Myocyte (in vitro differentiated cells): ENCODE measurements at regions not wholly inside any gene's neighbourhood (a gene's known extent, or its start where the extent isn't known, plus 50 kb on each side); places are given as distances from the start of the nearest gene placed in this dataset.
A peak's percentile ranks its signal among the peaks of the same experiment; 100 is the strongest.

Experiments
- DNase-seq: peaks from one replicate; pipeline ENCODE4 v3.0.0-alpha.2; 2012; ENCODE audit warnings: low read depth

GRCh38 chr7:114755856-114756255 is 166.0 kb upstream of the MDFIC start:
- no peak for DNase-seq

- no peak for DNase-seq
Measured at GRCh38 chr7:114758661-114759227, 163.2 kb upstream of the MDFIC start.

- DNase-seq, result no peak
Measured at GRCh38 chr7:114759347-114760062, 162.4 kb upstream of the MDFIC start.

- no peak for DNase-seq
Measured at GRCh38 chr7:114760477-114760876, 161.4 kb upstream of the MDFIC start.

- no peak for DNase-seq
Measured at GRCh38 chr7:114761973-114762372, 159.9 kb upstream of the MDFIC start.

- no peak for DNase-seq
Measured at GRCh38 chr7:114765331-114766040, 156.4 kb upstream of the MDFIC start.

GRCh38 chr7:114766041-114766356 is 155.9 kb upstream of the MDFIC start:
- no peak for DNase-seq

GRCh38 chr7:114777288-114777687 is 144.6 kb upstream of the MDFIC start:
- no peak for DNase-seq

- DNase-seq, result no peak
Measured at GRCh38 chr7:114783508-114783907, 138.4 kb upstream of the MDFIC start.

GRCh38 chr7:114784177-114784576 is 137.7 kb upstream of the MDFIC start:
- DNase-seq, result no peak

GRCh38 chr7:114784746-114785145 is 137.1 kb upstream of the MDFIC start:
- DNase-seq, result no peak

GRCh38 chr7:114785496-114785895 is 136.4 kb upstream of the MDFIC start:
- DNase-seq, result no peak

- DNase-seq, result no peak
Measured at GRCh38 chr7:114786455-114786854, 135.4 kb upstream of the MDFIC start.

- DNase-seq, result peak; percentile 9
Measured at GRCh38 chr7:114787556-114787955, 134.3 kb upstream of the MDFIC start.

GRCh38 chr7:114788706-114789105 is 133.2 kb upstream of the MDFIC start:
- DNase-seq, result peak; percentile 23

- no peak for DNase-seq
Measured at GRCh38 chr7:114789161-114789560, 132.7 kb upstream of the MDFIC start.

- DNase-seq, result peak; percentile 44
Measured at GRCh38 chr7:114789871-114790311, 132.0 kb upstream of the MDFIC start.

- DNase-seq, result peak; percentile 3
Measured at GRCh38 chr7:114790521-114790920, 131.4 kb upstream of the MDFIC start.

GRCh38 chr7:114791771-114792170 is 130.1 kb upstream of the MDFIC start:
- DNase-seq, result peak; percentile 42

- no peak for DNase-seq
Measured at GRCh38 chr7:114793155-114793845, 128.6 kb upstream of the MDFIC start.

GRCh38 chr7:114795475-114795874 is 126.4 kb upstream of the MDFIC start:
- no peak for DNase-seq

GRCh38 chr7:114799628-114800028 is 122.3 kb upstream of the MDFIC start:
- no peak for DNase-seq
